ENCODE measurements at regions not wholly inside any gene's neighbourhood (a gene's known extent, or its start where the extent isn't known, plus 50 kb on each side); places are given as distances from the start of the nearest gene placed in this dataset.

DNA sequence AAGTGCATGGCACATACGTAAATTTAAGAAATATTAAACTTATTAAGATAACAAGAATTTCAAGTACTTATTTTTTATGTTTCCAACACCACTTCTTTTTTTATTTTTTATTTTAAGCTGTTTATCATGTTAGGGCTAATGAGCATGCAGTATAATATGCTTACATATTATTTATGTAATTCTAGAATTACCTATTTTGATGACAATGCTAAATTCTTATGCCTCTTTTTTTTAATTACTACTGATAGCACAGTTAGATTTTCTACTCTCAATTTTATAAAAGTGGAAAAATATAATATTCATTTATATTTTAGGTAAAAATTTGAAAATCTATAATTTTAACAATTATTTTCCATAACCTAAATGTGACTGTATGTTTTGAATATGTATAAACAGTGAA lies 713.0 kb downstream of the MRPL39 start:
- DNase-seq (ENCODE audit: low spot score), result no peak

DNA sequence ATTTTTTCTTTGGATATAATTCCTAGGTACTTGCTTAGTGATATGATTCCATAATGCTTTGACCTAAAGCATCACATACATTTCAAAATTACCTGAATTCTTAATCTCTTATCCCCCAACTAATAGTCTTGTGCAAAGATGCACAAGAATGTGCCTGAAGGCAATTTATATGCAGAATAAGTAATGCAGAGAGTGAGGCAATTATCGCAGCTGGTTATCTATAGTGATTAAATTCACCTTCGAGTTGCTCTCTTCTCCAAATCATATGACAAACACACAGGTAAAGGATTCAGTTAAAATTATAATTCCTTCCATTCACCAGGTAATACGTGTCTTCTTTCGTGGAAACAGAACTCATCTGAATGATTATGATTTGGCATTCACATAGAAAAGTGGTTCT lies 717.3 kb downstream of the MRPL39 start:
- no peak for DNase-seq (ENCODE audit: low spot score)

DNA sequence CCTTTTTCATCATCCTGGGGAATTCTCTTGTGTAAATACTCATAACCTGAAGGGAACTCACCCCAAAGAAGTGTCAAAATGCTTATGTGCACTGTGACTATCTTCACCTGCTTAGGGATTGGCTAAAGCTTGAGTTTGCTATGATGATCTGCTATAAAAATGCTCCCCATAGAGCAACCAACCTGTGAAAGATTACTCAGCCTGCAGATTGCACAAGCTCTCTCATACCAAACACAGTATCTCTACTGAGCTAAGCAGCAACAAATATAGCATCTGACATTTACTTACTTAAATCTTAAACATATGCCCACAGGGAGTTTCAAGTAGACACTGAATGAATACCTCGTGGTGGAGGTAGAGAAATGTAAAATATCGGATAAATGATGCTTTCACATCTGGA lies 725.8 kb downstream of the MRPL39 start:
- DNase-seq (ENCODE audit: low spot score), result no peak

DNA sequence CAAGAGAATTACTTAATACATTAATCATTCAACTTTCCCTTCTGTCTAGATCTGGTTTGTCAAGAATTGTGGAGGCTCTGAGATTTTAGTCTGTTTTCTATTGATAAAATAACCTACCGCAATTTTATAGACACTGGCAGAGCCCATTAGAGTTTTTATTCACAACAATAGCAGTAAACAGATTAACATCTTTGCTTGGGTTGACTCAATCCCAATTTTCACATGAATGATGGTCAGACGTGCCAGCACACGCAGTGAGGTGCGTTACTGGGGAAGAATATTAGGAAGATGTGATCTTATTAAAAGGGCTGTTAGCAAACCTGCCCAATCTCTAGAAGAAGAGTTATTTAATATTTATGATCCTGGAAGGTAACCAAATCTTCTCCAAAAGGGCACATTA lies 736.6 kb downstream of the MRPL39 start:
- DNase-seq (ENCODE audit: low spot score), result no peak

DNA sequence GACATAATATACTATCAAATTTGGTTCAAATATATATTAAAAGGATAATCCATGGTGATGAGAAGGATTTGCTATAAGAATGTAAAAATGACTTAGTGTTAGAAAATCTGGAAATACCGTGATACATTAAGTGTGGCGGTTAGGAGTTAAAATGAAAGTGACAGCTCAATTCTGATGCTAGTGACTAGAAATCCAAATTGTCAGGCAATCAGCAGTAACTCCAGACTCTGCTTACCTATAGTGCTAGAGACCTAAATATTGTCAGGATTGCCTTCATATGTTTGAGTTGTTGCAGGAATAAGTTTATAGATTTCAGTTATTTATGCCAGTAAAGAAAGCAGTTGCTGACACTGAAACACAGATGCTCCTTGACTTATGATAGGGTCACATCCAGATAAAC lies 737.4 kb downstream of the MRPL39 start:
- no peak for DNase-seq (ENCODE audit: low spot score)

DNA sequence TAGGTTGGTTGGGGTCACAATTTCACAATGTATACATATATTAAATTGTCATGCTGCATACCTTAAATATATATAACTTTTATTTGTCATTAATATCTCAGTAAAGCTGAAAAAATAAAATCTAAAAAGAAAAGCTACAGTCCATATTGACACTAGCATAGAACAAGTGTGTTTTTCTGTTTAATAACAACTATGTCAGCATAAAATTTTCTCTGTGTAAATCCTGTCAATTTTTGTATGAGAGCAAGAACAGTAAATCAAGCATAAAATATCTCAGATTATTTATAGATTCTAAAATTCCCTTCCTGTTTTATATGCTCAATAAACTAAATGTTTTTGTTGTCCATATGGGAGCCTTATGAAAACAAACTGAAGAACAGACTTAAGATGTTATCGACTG lies 739.2 kb downstream of the MRPL39 start:
- no peak for DNase-seq (ENCODE audit: low spot score)

DNA sequence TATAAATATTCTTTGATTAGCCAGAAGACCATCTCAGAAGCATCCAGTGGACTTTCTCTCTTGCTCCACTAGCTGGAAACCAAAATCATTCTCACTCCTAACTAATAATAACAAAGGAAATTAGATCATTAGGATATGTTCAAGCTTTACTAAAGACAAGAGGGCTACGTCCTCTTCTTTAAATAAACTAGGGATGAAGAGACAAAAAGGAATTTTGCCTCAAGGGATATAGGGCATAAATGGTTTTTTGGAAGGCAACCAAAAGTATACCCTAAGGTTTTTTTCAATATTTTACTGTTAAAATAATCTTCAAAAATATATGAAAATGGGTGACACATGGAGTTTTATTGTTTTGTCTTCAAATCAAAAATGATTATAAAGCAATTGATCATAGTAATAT lies 745.8 kb downstream of the MRPL39 start:
- DNase-seq (ENCODE audit: low spot score), result no peak

DNA sequence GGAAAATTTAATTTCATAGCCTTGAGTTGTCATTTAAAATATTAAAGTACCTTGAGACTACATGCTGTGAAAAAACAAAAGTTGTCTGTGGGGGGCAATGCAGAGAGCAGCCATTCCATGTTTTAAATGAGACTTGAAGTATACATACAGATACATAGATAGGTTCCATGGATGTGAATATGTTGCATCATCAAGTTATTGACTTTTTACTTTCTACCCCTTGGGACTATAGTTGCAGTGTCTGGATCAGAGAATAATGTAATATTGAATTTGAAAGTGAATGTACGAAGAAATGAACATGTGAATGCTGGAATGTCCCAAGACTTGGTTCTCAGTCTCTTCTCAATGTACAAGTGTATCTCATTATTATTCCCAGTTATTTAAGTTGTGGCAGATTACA lies 751.0 kb downstream of the MRPL39 start:
- DNase-seq (ENCODE audit: low spot score), result no peak

DNA sequence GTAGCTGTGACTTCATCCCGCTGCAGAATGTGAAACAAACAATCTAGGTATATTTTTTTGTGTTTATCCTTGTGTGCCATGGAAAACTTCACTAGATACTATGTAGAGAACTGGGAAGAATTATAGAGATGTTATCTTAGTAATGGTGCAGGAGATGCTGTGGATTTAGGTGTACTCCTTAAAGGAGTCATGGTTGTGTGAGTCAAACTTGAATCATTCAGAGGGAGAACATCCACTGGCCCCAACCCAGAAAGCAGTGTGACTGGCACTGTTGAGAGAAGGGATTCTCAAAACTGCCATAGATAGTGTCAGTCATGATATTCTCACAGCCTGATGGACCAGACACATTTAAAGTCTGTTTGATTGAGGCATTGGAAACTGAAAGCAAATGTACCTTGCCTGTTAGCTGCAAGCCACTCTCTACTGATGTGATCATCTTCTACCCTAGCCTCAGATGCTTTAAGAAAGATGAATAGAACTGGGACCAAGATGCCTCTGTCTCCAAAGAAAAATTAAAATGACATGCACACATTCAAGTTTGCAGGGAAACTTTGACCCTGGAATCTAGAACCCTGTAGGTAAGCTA lies 754.6 kb downstream of the MRPL39 start:
- no peak for DNase-seq (ENCODE audit: low spot score)

DNA sequence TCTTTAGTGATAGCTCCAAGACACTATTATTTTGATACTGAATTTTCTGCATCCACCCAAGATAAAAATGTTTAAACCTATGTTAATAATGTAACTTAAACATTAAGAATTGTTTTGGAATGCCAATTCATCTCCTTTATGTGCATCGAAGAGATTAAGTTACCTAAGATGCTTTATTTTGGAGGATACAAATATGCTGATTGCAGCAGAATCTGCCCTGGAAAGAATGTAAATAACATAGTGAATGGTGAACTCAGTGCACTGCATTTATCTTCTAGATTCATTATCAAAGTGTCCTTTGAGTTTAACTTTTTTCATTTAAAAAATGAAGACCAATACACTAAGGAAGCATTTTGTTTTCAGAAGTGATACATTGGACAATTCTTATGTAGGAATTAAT lies 757.2 kb downstream of the MRPL39 start:
- DNase-seq (ENCODE audit: low spot score), result no peak

DNA sequence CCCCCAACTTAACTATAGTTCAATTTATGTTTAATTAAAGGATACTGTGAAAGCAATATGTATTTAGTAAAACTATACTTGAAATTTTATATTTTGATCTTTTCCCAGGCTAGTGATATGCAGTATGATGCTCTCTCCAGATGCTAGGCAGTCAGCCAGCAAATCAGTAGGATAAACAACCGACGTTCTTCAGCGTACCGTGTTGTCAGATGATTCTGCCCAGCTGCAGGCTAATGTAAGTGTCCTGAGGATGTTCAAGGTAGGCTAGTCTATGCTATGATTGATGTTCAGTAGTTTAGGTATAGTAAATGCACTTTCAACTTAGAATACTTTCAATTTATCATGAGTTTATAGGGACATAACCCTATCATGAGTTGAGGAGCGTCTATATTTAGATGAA lies 762.6 kb downstream of the MRPL39 start:
- DNase-seq (ENCODE audit: low spot score), result no peak

DNA sequence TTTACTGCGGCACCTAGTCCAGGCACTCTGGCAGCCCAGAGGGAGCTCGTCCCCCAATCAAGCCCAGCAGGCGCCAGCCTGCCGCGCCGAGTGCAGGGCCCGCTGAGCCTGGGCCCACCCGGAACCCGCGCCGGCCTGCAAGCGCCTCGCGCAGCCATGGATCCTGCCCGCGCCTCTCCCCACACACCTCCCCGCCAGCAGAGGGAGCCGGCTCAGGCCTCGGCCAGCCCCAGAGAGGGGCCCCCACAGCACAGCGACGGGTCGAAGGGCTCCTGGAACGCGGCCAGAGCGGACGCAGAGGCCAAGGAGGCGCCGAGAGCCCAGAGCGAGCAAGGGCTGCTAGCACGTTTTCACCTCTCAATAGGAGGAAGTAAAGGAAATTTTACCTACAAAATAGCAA lies 767.0 kb downstream of the MRPL39 start:
- DNase-seq (ENCODE audit: low spot score), result no peak

DNA sequence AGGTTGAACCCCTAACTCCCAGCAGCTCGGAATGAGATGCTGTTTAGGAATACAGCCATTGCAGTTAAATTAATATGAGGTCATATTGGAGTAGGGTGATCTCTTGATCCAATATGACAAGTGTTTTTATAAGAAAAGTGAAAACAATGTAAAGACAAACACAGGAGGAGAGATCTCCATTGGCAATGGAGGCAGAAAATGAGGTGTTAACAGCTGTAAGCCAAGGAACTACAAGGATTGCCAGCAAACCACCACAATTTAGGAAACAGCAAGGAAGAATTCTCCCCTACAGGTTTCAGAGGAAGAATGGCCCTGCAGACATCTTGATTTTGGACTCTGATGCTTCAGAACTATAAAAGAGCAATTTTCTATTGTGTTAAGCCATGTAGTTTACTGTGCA lies 774.3 kb downstream of the MRPL39 start:
- no peak for DNase-seq (ENCODE audit: low spot score)

DNA sequence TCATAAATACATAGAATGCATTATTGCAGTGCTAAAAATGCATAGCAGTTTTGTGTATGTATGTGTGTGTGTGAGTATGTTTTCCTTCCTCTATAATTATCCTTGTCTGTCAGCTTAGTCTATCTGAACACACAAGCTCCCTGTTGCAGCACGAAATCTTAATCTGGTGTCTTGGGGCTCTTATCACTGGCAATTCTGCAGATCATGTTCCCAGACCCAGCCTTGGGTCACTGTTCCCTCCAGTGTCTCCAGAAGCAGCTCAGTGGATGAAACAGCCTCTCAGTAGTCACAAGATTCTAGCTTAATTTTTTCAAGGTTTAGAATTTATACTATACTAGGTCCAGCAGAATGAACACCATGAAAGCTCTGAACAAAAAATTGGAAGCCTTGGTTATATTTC lies 777.9 kb downstream of the MRPL39 start:
- no peak for DNase-seq (ENCODE audit: low spot score)

DNA sequence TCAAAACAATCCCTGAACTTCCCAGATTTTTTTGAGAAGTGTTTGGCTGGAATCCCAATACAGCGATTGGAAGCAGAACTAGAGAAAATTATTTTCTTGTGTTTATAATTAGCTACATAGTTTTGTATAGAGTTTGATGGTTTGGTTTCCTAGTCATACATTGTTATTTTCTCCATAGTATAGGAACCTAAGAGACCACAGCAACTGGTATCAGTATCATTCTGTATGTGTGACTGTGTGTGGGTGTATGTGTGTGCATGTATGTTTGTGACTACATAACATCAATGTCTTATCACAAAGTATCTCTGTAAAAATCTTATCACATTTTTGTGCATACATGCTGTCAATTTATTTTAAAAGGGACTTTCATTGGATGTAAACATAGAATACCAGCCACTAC lies 780.5 kb downstream of the MRPL39 start:
- DNase-seq (ENCODE audit: low spot score), result no peak

DNA sequence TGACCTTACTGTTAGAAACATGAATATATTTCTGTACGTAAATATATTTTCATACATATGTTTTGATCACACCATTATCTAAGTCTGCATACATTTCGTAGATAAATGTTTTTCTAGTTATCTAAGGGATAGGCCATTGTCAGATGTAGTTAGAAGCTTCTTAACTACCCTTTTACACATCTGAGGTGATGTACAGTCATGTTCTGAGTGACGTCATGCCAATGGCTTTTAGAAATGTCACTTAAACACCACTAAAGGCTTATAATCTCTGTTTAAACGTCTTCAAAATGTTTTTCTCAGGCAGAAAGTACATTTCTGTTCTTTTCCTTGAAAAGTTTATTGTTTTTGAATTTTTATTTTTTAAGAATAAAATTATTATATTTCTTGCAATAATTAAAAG lies 781.9 kb downstream of the MRPL39 start:
- no peak for DNase-seq (ENCODE audit: low spot score)

DNA sequence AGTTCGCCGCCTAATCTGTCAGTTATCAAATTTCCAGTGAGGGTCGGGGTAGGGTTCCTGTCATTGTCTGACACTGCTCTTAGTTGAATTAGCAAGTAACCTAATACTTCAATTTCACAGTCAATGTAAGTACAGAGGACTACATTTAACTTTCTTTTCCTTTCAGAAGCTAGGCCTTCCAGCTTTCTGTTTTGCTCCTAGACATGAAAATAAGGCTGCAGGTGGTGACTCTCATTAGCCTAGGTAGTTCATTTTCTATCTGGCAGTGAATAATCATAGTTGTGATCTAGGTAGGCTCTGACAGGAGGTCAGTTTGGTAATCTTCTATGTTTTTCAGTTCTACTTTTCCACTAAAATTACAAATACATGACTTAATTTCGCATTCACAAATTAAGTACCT lies 783.1 kb downstream of the MRPL39 start:
- DNase-seq (ENCODE audit: low spot score), result no peak

DNA sequence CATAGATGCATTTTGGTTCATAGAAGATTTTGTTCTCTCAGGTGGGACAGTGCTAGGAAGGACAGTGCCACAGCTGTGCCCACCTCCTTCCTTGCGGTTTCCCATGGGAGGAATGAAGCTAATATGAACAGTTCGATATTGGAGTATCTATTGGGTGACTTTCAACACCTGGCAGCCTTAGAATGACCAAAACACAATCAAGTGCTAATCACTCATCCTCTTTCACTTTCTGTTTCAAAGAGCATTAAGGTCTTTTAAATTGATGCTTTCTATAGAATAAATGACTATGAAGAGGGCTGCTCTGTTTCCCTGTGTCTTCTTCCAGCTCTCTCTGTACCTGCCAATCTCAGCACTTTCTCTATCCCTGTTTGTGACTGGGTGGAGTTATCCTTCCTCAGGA lies 784.0 kb downstream of the MRPL39 start:
- no peak for DNase-seq (ENCODE audit: low spot score)

DNA sequence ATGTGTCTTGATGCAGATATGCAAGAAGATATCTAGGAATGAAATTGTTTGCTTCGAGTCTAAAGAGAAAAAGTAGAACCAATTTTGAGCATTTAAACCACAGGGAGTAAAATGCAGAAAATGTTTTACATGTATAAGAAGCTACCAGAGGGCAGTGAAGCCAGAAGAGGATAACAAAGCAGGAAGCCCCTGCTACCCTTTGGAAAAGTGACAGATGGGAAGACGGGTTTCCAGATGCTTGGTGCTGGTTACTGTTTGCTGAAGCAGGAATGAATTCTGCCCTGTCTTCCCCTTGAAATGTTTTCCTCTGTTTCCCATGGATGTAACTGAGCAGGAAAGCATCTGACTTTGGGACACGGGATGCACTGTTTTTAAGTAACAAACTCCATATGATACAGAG lies 822.2 kb downstream of the MRPL39 start:
- DNase-seq (ENCODE audit: low spot score), result no peak

DNA sequence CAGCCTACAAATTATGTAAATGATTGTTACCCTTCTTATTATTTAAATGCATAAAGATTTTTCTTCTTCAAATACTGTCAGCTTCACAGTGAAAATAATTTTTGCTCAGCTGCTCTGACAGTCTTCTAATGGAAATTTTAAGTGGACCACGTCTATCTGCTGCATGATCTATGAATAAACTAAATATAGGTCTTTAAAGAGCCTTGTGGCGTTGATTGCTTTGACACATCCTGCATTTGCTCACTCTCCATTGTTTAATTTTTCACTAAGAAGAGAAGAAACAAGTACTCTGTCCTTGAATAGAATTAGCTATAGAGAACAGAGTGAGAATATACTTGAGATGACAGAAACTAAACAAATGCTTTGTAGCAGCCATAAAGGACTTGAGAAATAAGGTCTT lies 826.1 kb downstream of the MRPL39 start:
- DNase-seq (ENCODE audit: low spot score), result no peak

DNA sequence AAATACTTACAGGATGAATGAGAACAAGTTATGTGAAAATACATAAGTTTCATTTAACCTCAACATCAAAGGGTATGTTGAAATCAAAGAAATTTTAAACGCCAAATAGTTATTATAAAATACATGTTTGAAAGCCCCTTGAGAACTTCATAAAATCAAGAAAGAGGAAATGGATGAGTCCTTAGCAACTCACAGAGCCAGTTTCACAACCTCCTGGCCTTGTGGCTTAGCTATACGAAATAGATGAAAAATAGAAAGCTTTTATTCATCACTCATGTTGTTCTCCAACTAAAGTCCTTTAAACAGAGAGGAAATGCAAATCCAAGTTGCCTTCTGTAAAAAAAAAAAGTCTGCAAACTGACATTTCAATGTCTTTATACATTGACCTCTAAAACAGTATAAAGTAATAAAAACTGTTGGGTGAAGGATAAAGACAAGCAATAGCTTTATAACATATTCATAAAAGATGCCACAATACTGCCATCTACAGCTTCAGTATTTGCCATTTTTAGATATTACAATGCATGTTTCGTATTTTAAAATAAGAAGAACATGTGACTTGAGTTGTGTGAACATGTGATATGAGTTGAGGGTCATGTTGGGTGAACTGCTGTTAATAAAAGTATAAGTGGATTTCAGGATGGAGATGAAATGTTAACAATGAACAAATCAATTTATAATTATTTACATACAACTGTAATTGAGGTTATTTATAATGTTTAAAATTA lies 847.8 kb downstream of the MRPL39 start:
- DNase-seq (ENCODE audit: low spot score), result no peak

DNA sequence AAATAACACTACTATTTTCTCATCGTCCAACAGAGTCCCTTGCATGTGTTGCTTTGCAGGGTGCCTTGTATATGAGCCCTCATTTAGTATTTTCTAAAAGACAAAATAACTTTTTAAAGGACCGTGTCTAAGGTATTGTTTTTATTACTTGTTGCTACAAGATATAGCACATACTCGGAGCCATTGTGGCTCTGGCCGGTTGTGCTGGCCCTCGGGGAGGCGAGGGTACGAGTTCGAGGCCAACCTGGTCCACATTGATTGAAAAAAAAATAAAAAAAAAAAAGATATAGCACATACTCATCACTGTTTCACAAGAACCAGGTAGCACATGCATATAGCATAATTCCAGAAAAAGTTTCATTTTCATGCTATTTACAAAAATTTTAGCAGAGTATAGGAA lies 869.2 kb downstream of the MRPL39 start:
- no peak for DNase-seq (ENCODE audit: low spot score)

DNA sequence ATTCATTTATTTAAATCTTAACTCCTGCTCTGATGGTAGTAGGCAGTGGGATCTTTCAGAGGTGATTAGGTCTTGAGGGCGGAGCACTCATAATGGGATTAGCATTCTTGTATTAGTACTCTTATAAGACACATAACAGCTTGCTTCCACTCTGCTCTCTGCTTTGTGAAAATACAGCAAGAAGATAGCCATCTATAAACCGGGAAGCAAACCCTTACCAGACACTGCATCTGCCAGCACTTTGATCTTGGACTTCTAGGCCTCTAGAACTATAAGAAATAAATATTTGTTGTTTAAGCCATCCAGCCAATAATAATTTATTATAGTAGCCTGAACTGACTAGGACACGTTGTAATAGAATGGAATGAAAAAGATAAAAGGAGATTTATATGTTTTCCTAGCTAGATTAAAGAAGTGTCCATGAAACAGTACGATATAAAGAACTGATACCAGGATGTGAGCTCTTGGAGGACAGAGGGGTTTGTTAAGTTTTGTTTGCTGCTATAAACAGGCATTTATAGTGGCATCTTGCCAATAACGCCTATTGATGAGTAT lies 869.9 kb downstream of the MRPL39 start:
- no peak for DNase-seq (ENCODE audit: low spot score)

DNA sequence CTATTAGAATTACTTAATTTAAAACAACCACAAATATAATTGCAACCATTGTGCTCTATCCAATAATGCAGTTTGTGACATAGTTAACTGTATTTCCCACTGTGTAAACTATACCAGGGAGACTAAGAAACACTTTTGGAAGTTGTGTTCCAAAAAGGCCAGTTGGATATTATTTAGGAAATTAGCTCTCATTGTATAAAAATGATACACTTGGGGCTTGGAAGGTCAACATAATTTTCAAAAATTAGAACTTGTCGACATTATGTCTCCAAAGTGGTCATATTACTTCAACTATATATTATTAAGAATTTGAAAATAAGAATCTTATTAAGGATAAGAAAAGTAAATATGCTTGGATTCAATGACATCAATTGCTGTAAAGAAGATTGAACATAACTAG lies 876.6 kb downstream of the MRPL39 start:
- no peak for DNase-seq (ENCODE audit: low spot score)

Data from Ammon's horn (tissue), 1 donor.